ENCODE measurements at regions not wholly inside any gene's neighbourhood (a gene's known extent, or its start where the extent isn't known, plus 50 kb on each side); places are given as distances from the start of the nearest gene placed in this dataset.

- TF ChIP-seq CEBPB (IDR thresholded peaks at IDR 0.05) (no peak), TAF1 (IDR thresholded peaks at IDR 0.05; ENCODE audit: low read depth) (no peak), RAD21 (IDR thresholded peaks at IDR 0.05; ENCODE audit: low read depth) (no peak), REST (IDR thresholded peaks at IDR 0.05; ENCODE audit: low read depth) (no peak), USF1 (IDR thresholded peaks at IDR 0.05) (no peak)
These were observed 92.7 kb downstream of the ADRA2C start for GRCh38 chr4:3858765-3859388.
